ENCODE measurements at regions not wholly inside any gene's neighbourhood (a gene's known extent, or its start where the extent isn't known, plus 50 kb on each side); places are given as distances from the start of the nearest gene placed in this dataset.

DNA sequence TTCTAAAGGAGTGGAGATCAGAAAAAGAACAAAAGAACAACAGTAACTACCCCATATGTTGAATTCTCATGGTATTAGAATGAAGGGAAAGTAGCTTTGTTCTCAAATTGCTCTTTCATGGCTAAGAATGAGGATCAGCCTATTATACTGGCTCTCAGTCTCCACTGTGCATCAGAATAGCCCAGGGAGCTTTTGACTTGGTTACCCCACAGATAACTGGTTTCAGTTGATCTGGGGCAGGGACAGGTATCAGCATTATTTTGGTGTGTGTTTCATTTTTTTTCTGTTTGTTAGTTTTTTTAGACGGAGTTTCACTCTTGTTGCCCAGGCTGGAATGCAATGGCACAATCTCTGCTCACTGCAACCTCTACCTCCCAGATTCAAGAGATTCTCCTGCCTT is 311.7 kb upstream of the TLE3 start:
- peaks cover 8% of the 10 kb centered on the region for H3K9me3 ChIP-seq (ENCODE audit: control insufficient read depth, low read length)
- H3K4me3 ChIP-seq (ENCODE audit: extremely low read depth, insufficient read depth, low read length, poor library complexity, severe bottlenecking), result no peak overlapping the region
- H3K4me1 ChIP-seq (ENCODE audit: control insufficient read depth, insufficient read depth, low read length, poor library complexity, severe bottlenecking), result peaks cover 7% of the 10 kb centered on the region
- H3K36me3 ChIP-seq (ENCODE audit: control insufficient read depth, insufficient read depth, low read length), result no peaks in the 10 kb centered on the region
- no peak overlapping the region for H3K27ac ChIP-seq (ENCODE audit: low read depth, low read length, severe bottlenecking)
- no CpG with 5 or more reads among the region's 1 CpG for WGBS, 2 experiments (ENCODE audit: insufficient coverage in 2 of 2)

- 80% methylated on average over 1 of the region's 1 CpG; no CpG with 5 or more reads in 1 of the 2 experiments for WGBS, 2 experiments (ENCODE audit: insufficient coverage in 2 of 2)
- Histone ChIP-seq H3K36me3 (ENCODE audit: control insufficient read depth, insufficient read depth, low read length) (no peaks in the 10 kb centered on the region), H3K4me3 (ENCODE audit: extremely low read depth, insufficient read depth, low read length, poor library complexity, severe bottlenecking) (no peak overlapping the region), H3K9me3 (ENCODE audit: control insufficient read depth, low read length) (peaks cover 8% of the 10 kb centered on the region), H3K4me1 (ENCODE audit: control insufficient read depth, insufficient read depth, low read length, poor library complexity, severe bottlenecking) (peaks cover 5% of the 10 kb centered on the region), H3K27ac (ENCODE audit: low read depth, low read length, severe bottlenecking) (no peak overlapping the region)
These were observed 310.2 kb upstream of the TLE3 start for GRCh38 chr15:70407955-70408354.

GRCh38 chr15:70407336-70407670 is 309.6 kb upstream of the TLE3 start:
- H3K36me3 ChIP-seq (ENCODE audit: control insufficient read depth, insufficient read depth, low read length), result no peaks in the 10 kb centered on the region
- WGBS, 2 experiments (ENCODE audit: insufficient coverage in 2 of 2), result 92 to 95% methylated on average over 5 to 6 of the region's 7 CpGs
- H3K27ac ChIP-seq (ENCODE audit: low read depth, low read length, severe bottlenecking), result no peak overlapping the region
- H3K4me1 ChIP-seq (ENCODE audit: control insufficient read depth, insufficient read depth, low read length, poor library complexity, severe bottlenecking), result peaks cover 5% of the 10 kb centered on the region
- no peak overlapping the region for H3K4me3 ChIP-seq (ENCODE audit: extremely low read depth, insufficient read depth, low read length, poor library complexity, severe bottlenecking)
- H3K9me3 ChIP-seq (ENCODE audit: control insufficient read depth, low read length), result peaks cover 8% of the 10 kb centered on the region

DNA sequence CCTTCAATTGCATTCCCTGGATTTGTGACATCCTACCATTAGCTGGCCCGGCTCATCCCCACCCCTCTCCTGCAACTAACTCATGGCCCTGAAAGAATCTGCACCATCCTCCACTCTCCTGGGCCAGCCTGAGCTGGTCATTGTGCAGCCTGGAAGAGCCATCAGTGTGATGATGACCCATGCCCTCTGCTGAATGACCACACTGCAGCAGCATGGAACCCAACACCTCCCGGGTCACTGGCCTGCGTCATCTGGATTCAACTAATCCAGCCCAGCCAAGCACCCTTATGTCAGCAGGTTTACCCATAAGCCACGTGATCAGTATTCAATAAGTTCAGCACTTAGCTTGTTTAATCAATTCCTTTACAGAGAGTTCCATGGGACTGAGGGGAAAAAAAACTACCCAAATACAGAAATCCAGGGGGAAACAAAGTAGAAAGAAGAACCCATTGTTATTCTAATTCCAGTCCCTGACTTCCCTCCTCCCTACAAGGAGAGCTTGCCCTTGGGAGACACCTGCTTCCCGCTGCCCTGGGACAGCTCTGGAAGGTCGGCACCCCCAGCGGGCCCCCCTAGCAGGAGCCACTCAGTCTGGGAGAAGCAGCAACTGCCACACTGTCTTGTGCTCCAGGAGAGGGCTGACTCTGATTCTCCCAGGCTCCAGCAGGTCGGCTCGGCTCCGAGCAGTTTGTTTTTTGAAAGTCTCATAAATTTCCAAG is 309.1 kb upstream of the TLE3 start:
- peaks cover 5% of the 10 kb centered on the region for H3K4me1 ChIP-seq (ENCODE audit: control insufficient read depth, insufficient read depth, low read length, poor library complexity, severe bottlenecking)
- no peak overlapping the region for H3K4me3 ChIP-seq (ENCODE audit: extremely low read depth, insufficient read depth, low read length, poor library complexity, severe bottlenecking)
- H3K9me3 ChIP-seq (ENCODE audit: control insufficient read depth, low read length), result peaks cover 8% of the 10 kb centered on the region
- 49 to 55% methylated on average over 7 of the region's 10 CpGs for WGBS, 2 experiments (ENCODE audit: insufficient coverage in 2 of 2)
- H3K27ac ChIP-seq (ENCODE audit: low read depth, low read length, severe bottlenecking), result no peak overlapping the region
- H3K36me3 ChIP-seq (ENCODE audit: control insufficient read depth, insufficient read depth, low read length), result no peaks in the 10 kb centered on the region

DNA sequence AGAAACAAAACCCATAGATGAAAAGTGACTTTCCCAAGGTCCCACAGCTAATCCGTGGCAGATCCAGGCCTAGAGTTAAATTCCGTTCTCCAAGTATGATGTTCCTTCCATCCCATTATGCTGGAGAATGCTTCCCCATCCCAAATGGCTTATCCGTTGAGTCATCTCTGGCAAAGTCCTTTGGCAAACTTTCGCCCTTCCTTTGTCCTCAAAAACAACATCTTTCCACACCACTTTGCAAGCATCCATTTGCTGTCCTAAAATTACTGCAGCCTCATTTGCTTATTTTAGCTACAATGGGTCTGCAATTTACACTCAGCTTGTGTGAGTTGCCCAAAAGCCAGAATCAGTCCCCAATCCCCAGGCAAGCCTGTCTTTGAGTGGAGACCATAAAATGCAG is 304.0 kb upstream of the TLE3 start:
- Histone ChIP-seq H3K4me1 (ENCODE audit: control insufficient read depth, insufficient read depth, low read length, poor library complexity, severe bottlenecking) (no peaks in the 10 kb centered on the region), H3K36me3 (ENCODE audit: control insufficient read depth, insufficient read depth, low read length) (no peaks in the 10 kb centered on the region), H3K4me3 (ENCODE audit: extremely low read depth, insufficient read depth, low read length, poor library complexity, severe bottlenecking) (no peak overlapping the region), H3K27ac (ENCODE audit: low read depth, low read length, severe bottlenecking) (no peak overlapping the region), H3K9me3 (ENCODE audit: control insufficient read depth, low read length) (no peaks in the 10 kb centered on the region)
- 91 to 100% methylated on average over 4 of the region's 4 CpGs for WGBS, 2 experiments (ENCODE audit: insufficient coverage in 2 of 2)

DNA sequence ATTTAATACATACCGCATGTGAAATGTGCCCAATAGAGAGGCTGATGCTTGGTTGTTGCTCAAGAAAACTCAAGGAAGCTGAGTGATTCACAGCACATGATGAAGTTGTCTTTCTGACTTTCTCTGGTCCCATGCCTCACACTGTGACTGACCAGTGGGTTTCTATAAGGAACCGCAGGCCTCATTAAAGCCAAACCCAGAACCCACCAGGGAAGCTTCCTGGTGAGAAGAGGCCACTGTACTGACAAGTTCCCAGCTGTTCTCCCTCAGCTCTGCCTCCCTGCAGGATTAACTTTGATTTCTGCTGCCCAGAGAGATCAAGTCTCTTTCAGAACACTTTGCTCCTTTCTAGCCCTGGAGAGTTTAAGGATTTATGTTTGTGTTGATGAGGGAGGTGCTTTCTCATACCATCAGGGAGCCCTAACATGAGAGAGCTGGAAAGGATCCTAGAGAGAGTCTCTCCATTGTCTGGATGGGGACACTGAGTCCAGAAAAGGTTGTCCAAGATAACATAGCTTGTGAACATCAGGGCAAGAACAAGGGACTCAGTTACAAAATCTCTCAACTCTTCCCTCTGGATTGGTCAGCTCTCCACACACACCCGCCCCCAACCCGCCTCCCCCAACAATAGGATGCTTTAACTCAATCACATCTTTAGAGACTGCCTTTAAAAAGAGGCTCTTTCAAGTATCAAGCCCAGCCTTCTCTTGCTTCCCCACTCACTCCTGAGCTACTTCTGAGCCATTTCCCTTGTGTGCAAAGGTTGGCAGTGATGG is 303.2 kb upstream of the TLE3 start:
- H3K4me3 ChIP-seq (ENCODE audit: extremely low read depth, insufficient read depth, low read length, poor library complexity, severe bottlenecking), result no peak overlapping the region
- no peak overlapping the region for H3K27ac ChIP-seq (ENCODE audit: low read depth, low read length, severe bottlenecking)
- H3K36me3 ChIP-seq (ENCODE audit: control insufficient read depth, insufficient read depth, low read length), result no peaks in the 10 kb centered on the region
- no peaks in the 10 kb centered on the region for H3K9me3 ChIP-seq (ENCODE audit: control insufficient read depth, low read length)
- no peaks in the 10 kb centered on the region for H3K4me1 ChIP-seq (ENCODE audit: control insufficient read depth, insufficient read depth, low read length, poor library complexity, severe bottlenecking)
- WGBS, 2 experiments (ENCODE audit: insufficient coverage in 2 of 2), result 85 to 94% methylated on average over 2 to 4 of the region's 4 CpGs

DNA sequence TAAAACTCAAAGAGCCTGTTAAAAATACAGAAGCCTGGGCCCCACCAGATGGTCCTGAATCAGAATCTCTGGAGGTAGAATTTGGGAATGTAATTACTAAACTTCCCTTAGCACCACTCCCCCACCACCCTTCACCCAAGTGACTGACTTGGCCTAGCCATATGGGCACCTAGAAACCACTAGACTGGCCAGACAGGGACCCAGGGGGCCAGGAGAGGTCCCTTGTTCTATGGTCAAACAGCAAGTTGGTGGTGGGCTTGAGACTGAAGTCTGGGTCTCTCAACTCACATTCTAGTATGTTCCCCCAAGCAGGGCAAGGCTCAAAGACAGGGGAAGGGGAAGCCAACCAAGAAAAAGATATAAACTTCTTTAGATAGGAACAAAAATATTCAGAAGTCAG is 301.5 kb upstream of the TLE3 start:
- Histone ChIP-seq H3K9me3 (ENCODE audit: control insufficient read depth, low read length) (no peaks in the 10 kb centered on the region), H3K36me3 (ENCODE audit: control insufficient read depth, insufficient read depth, low read length) (no peaks in the 10 kb centered on the region), H3K4me1 (ENCODE audit: control insufficient read depth, insufficient read depth, low read length, poor library complexity, severe bottlenecking) (no peaks in the 10 kb centered on the region), H3K27ac (ENCODE audit: low read depth, low read length, severe bottlenecking) (no peak overlapping the region), H3K4me3 (ENCODE audit: extremely low read depth, insufficient read depth, low read length, poor library complexity, severe bottlenecking) (no peak overlapping the region)

DNA sequence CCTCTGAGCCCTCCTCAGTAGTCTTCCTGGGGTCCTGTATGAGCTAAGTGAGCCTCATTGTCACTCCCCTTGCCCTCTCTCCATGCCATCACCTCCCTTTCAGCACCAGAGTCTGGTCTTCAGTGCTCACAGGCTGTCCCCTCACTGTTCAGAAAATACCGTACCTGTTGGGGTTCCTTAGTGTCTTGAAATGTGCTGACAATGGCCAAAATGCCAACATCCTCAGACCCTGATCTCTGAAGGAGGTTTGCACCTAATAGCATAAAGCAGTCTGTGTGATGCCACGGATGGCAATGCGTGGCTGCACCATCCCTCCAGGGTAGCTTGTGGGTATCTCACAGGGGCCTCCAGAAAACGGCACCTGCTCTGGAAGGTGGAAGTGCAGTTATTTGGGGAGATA is 301.0 kb upstream of the TLE3 start:
- Histone ChIP-seq H3K4me3 (ENCODE audit: extremely low read depth, insufficient read depth, low read length, poor library complexity, severe bottlenecking) (no peak overlapping the region), H3K4me1 (ENCODE audit: control insufficient read depth, insufficient read depth, low read length, poor library complexity, severe bottlenecking) (no peaks in the 10 kb centered on the region), H3K27ac (ENCODE audit: low read depth, low read length, severe bottlenecking) (no peak overlapping the region), H3K9me3 (ENCODE audit: control insufficient read depth, low read length) (no peaks in the 10 kb centered on the region), H3K36me3 (ENCODE audit: control insufficient read depth, insufficient read depth, low read length) (no peaks in the 10 kb centered on the region)
- 91 to 96% methylated on average over 3 to 4 of the region's 4 CpGs for WGBS, 2 experiments (ENCODE audit: insufficient coverage in 2 of 2)

GRCh38 chr15:70396807-70397206 is 299.1 kb upstream of the TLE3 start:
- Histone ChIP-seq H3K27ac (ENCODE audit: low read depth, low read length, severe bottlenecking) (no peak overlapping the region), H3K9me3 (ENCODE audit: control insufficient read depth, low read length) (no peaks in the 10 kb centered on the region), H3K4me3 (ENCODE audit: extremely low read depth, insufficient read depth, low read length, poor library complexity, severe bottlenecking) (no peak overlapping the region), H3K4me1 (ENCODE audit: control insufficient read depth, insufficient read depth, low read length, poor library complexity, severe bottlenecking) (no peaks in the 10 kb centered on the region), H3K36me3 (ENCODE audit: control insufficient read depth, insufficient read depth, low read length) (no peaks in the 10 kb centered on the region)
- WGBS, 2 experiments (ENCODE audit: insufficient coverage in 2 of 2), result 92 to 100% methylated on average over 3 to 4 of the region's 9 CpGs

DNA sequence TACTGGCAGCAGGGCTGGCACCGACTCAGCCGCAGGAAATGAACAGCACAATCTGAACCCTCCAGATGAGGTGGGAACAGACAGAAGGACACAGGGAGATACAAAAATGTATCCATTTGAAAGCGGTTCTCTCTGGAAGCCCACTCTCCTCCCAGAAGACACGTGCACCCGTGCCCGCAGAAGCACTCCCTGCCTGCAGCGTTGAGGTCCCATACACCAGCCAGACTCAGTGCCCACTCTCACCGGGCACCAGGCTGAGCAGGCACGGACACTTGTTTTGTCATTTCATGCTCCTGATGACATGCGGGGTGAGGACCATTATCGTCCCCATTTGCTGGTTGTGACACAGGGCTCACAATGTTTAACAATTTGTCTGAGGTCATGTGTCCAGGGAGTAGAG is 297.4 kb upstream of the TLE3 start:
- 93 to 96% methylated on average over 11 of the region's 11 CpGs for WGBS, 2 experiments (ENCODE audit: insufficient coverage in 2 of 2)
- H3K4me3 ChIP-seq (ENCODE audit: extremely low read depth, insufficient read depth, low read length, poor library complexity, severe bottlenecking), result no peak overlapping the region
- no peaks in the 10 kb centered on the region for H3K9me3 ChIP-seq (ENCODE audit: control insufficient read depth, low read length)
- no peaks in the 10 kb centered on the region for H3K4me1 ChIP-seq (ENCODE audit: control insufficient read depth, insufficient read depth, low read length, poor library complexity, severe bottlenecking)
- no peaks in the 10 kb centered on the region for H3K36me3 ChIP-seq (ENCODE audit: control insufficient read depth, insufficient read depth, low read length)
- H3K27ac ChIP-seq (ENCODE audit: low read depth, low read length, severe bottlenecking), result no peak overlapping the region

DNA sequence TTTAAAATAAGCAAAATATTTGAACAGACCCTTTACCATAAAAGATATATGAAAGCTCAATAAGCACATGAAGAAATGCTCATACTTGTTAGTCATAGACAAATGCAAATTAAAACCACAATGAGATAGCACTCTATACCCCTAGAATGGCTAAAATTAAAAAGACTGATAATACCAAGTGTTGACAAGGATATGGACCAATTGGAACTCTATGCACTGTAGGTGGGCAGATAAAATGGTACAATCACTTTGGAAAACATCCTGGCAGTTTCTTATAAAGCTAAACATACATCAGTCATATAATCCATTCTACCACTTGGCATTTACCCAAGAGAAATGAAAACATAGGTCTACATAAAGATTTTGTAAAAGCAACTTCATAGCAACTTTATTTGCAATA is 293.0 kb upstream of the TLE3 start:
- Histone ChIP-seq H3K27ac (ENCODE audit: low read depth, low read length, severe bottlenecking) (no peak overlapping the region), H3K4me1 (ENCODE audit: control insufficient read depth, insufficient read depth, low read length, poor library complexity, severe bottlenecking) (no peaks in the 10 kb centered on the region), H3K9me3 (ENCODE audit: control insufficient read depth, low read length) (no peaks in the 10 kb centered on the region), H3K4me3 (ENCODE audit: extremely low read depth, insufficient read depth, low read length, poor library complexity, severe bottlenecking) (no peak overlapping the region), H3K36me3 (ENCODE audit: control insufficient read depth, insufficient read depth, low read length) (no peaks in the 10 kb centered on the region)

Measured in mesodermal cell (in vitro differentiated cells).